Type B pancreatic cell (in vitro differentiated cells): ENCODE measurements at regions not wholly inside any gene's neighbourhood (a gene's known extent, or its start where the extent isn't known, plus 50 kb on each side); places are given as distances from the start of the nearest gene placed in this dataset.

Experiments used
- DNase-seq: peaks from one replicate; pipeline ENCODE4 v3.0.0; 2021; ENCODE audit warnings: mixed read lengths; ENCODE audit not compliant: unreplicated experiment; ENCODE audit errors: extremely low spot score
- H3K27ac Mint-ChIP-seq: 2 replicates; pipeline ENCODE4 v1.8.0; 2021; ENCODE audit warnings: mild to moderate bottlenecking, mixed read lengths
- H3K27me3 Mint-ChIP-seq: 2 replicates; pipeline ENCODE4 v1.8.0; 2021; ENCODE audit warnings: mixed read lengths
- H3K36me3 Mint-ChIP-seq: 2 replicates; pipeline ENCODE4 v1.8.0; 2021; ENCODE audit warnings: mixed read lengths
- H3K4me1 Mint-ChIP-seq: one replicate; pipeline ENCODE4 v1.8.0; 2021; ENCODE audit warnings: mixed read lengths; ENCODE audit not compliant: unreplicated experiment
- H3K4me3 Mint-ChIP-seq: 2 replicates; pipeline ENCODE4 v1.8.0; 2021; ENCODE audit warnings: mild to moderate bottlenecking, mixed read lengths
- H3K9me3 Mint-ChIP-seq: 2 replicates; pipeline ENCODE4 v1.8.0; 2021; ENCODE audit warnings: mixed read lengths
- CTCF ChIP-seq: fragments of 200-600 bp; sonication (generic); conservative IDR thresholded peaks from 2 replicates; pipeline ENCODE4 v1.5.0; 2021; ENCODE audit warnings: antibody characterized with exemption, mild to moderate bottlenecking

- H3K9me3 Mint-ChIP-seq, result no peaks in the 10 kb centered on the region
- no peak overlapping the region for H3K4me3 Mint-ChIP-seq
- no peak for DNase-seq
- H3K27me3 Mint-ChIP-seq, result peaks cover 9% of the 10 kb centered on the region
- no peaks in the 10 kb centered on the region for H3K4me1 Mint-ChIP-seq
- H3K27ac Mint-ChIP-seq, result no peak overlapping the region
- TF ChIP-seq CTCF, result no peak
- H3K36me3 Mint-ChIP-seq, result no peaks in the 10 kb centered on the region
Measured at GRCh38 chr7:50204581-50204980, 99.9 kb upstream of the IKZF1 start.

DNA sequence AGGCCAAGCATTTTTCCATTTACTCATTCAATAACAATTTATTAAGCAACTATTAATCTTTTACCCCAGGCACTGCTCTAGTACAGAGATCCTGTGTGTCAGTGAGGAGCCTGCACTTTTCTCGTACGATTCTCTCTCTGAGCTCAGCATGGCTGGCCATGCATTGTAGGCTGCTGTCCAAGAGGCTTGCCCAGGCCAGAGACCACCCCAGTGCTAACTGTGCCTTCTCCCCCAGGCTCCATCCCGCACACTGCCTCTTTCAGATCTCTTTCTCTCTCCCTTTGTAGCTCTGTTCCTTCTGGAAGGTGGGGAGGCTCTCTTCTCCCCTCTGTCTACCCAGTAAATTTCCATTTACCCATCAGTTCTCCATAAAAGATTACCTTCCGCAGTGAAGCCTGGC is 101.0 kb upstream of the IKZF1 start:
- peaks cover 9% of the 10 kb centered on the region for H3K27me3 Mint-ChIP-seq
- H3K27ac Mint-ChIP-seq, result no peak overlapping the region
- H3K9me3 Mint-ChIP-seq, result no peaks in the 10 kb centered on the region
- H3K4me1 Mint-ChIP-seq, result no peaks in the 10 kb centered on the region
- no peak for TF ChIP-seq CTCF
- no peak for DNase-seq
- H3K36me3 Mint-ChIP-seq, result no peaks in the 10 kb centered on the region
- H3K4me3 Mint-ChIP-seq, result no peak overlapping the region

DNA sequence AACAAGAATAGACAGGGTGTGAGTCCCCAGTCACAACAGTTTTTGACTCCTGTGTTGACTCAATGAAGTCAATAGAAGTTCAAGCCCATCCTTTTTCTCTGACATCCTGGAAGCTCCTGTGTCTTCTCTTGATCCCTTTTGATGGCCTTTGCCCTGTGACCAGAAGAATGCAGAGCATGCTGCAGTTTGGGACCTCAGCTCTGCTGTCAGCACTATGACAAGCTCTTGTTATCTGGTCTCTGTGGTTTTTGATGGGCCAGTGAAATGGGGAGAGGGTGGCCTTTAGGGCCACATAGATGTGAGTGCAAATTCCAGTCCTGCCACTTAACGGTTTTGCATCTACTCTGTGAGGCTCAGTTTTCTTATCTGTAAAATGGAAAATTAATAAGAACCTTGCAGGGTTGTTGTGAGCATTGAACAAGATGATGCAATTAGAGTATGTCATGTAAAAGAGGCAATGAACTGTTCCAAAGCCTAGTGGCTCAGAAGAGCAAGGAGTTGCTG is 102.4 kb upstream of the IKZF1 start:
- no peak for DNase-seq
- no peak overlapping the region for H3K27ac Mint-ChIP-seq
- no peak for TF ChIP-seq CTCF
- H3K27me3 Mint-ChIP-seq, result peaks cover 9% of the 10 kb centered on the region
- no peaks in the 10 kb centered on the region for H3K4me1 Mint-ChIP-seq
- H3K4me3 Mint-ChIP-seq, result no peak overlapping the region
- no peaks in the 10 kb centered on the region for H3K36me3 Mint-ChIP-seq
- no peaks in the 10 kb centered on the region for H3K9me3 Mint-ChIP-seq

- TF ChIP-seq CTCF, result no peak
- peaks cover 12% of the 10 kb centered on the region for H3K27me3 Mint-ChIP-seq
- no peak for DNase-seq
- H3K27ac Mint-ChIP-seq, result no peak overlapping the region
- H3K4me1 Mint-ChIP-seq, result no peaks in the 10 kb centered on the region
- H3K36me3 Mint-ChIP-seq, result no peaks in the 10 kb centered on the region
- H3K4me3 Mint-ChIP-seq, result no peak overlapping the region
- H3K9me3 Mint-ChIP-seq, result no peaks in the 10 kb centered on the region
Measured at GRCh38 chr7:50199824-50200223, 104.7 kb upstream of the IKZF1 start.

DNA sequence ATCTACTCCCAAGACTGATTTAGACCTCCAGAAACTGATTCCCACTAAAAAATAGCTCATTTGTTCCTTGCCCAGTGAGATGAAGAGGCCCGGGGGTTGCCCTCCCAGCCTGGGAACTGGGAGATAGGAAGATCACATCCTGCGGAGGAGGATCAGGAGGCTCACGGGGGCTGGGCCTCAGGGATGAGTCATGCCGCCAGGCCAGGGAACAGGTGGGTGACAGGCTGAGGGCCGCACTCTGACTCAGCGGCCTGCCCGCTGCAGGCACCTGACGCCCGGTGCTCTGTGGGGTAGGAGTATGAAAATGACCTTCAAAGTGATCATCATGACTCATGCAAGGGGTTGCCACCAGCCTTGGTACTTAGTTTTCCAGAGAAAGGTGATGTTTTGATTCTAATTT is 104.5 kb upstream of the ZPBP start:
- H3K27ac Mint-ChIP-seq, result no peak overlapping the region
- H3K4me1 Mint-ChIP-seq, result no peaks in the 10 kb centered on the region
- no peaks in the 10 kb centered on the region for H3K9me3 Mint-ChIP-seq
- DNase-seq, result no peak
- no peak overlapping the region for H3K4me3 Mint-ChIP-seq
- peaks cover 12% of the 10 kb centered on the region for H3K27me3 Mint-ChIP-seq
- no peaks in the 10 kb centered on the region for H3K36me3 Mint-ChIP-seq
- no peak for TF ChIP-seq CTCF

- Mint-ChIP-seq H3K27ac (no peak overlapping the region), H3K36me3 (no peaks in the 10 kb centered on the region), H3K4me3 (no peak overlapping the region), H3K27me3 (peaks cover 12% of the 10 kb centered on the region), H3K4me1 (no peaks in the 10 kb centered on the region), H3K9me3 (no peaks in the 10 kb centered on the region)
- DNase-seq, result no peak
- TF ChIP-seq CTCF, result no peak
Measured at GRCh38 chr7:50196719-50197118, 103.7 kb upstream of the ZPBP start.
